ENCODE measurements at regions not wholly inside any gene's neighbourhood (a gene's known extent, or its start where the extent isn't known, plus 50 kb on each side); places are given as distances from the start of the nearest gene placed in this dataset.

- no peaks in the 10 kb centered on the region for H3K36me3 Mint-ChIP-seq
- Histone ChIP-seq H4K20me1 (ENCODE audit: low read depth) (no peaks in the 10 kb centered on the region), H3K36me3 (no peaks in the 10 kb centered on the region)
These were observed 77.5 kb upstream of the CNTN3 start for GRCh38 chr3:74691946-74692345.

DNA sequence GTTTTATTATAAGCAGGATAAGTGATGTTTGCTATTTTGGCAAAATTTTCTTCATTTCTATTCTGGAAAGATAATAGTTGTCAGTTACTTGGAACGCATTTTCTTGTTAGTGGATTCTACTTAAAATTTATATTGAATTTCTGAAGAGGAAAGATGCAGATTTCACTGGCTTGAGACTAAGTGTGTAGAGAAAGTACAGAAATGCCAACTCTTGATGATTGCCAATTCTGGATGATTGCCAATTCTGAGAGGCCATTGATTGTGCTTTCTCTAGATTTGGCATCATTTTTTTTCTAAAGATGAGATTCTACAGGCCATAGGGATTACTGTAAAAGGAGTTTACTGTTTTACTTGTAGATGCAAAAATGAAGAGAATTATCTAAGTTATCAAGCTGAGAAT lies 58.9 kb upstream of the CNTN3 start:
- no peak overlapping the region for H3K4me2 ChIP-seq
- H3K9ac ChIP-seq, result no peak overlapping the region
- no peak overlapping the region for H3K4me3 ChIP-seq
- no peaks in the 10 kb centered on the region for H4K20me1 ChIP-seq (ENCODE audit: low read depth)
- H3K4me1 ChIP-seq, result no peaks in the 10 kb centered on the region
- H3K9me3 Mint-ChIP-seq, result no peaks in the 10 kb centered on the region
- no peak for DNase-seq (ENCODE audit: low spot score)
- no peak overlapping the region for H3K27ac ChIP-seq
- H3K4me3 Mint-ChIP-seq, result no peak overlapping the region
- no peaks in the 10 kb centered on the region for H3F3A ChIP-seq (ENCODE audit: low read depth)
- H3K79me2 ChIP-seq (ENCODE audit: low read depth), result no peaks in the 10 kb centered on the region
- H3K27ac Mint-ChIP-seq, result no peak overlapping the region
- TF ChIP-seq EZH2phosphoT487 (IDR thresholded peaks at IDR 0.05), result no peak
- TF ChIP-seq, protein P1, sequence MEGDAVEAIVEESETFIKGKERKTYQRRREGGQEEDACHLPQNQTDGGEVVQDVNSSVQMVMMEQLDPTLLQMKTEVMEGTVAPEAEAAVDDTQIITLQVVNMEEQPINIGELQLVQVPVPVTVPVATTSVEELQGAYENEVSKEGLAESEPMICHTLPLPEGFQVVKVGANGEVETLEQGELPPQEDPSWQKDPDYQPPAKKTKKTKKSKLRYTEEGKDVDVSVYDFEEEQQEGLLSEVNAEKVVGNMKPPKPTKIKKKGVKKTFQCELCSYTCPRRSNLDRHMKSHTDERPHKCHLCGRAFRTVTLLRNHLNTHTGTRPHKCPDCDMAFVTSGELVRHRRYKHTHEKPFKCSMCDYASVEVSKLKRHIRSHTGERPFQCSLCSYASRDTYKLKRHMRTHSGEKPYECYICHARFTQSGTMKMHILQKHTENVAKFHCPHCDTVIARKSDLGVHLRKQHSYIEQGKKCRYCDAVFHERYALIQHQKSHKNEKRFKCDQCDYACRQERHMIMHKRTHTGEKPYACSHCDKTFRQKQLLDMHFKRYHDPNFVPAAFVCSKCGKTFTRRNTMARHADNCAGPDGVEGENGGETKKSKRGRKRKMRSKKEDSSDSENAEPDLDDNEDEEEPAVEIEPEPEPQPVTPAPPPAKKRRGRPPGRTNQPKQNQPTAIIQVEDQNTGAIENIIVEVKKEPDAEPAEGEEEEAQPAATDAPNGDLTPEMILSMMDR (IDR thresholded peaks at IDR 0.05), result no peak
- TF ChIP-seq EZH2 (IDR thresholded peaks at IDR 0.05), result no peak
- no peaks in the 10 kb centered on the region for H3K27me3 ChIP-seq
- no peaks in the 10 kb centered on the region for H3K9me3 ChIP-seq (ENCODE audit: low read depth)
- H3K36me3 ChIP-seq, result no peaks in the 10 kb centered on the region
- no peaks in the 10 kb centered on the region for H3K27me3 Mint-ChIP-seq (ENCODE audit: insufficient read depth, low read depth)
- H2AFZ ChIP-seq (replicated peaks), result no peak overlapping the region
- no peaks in the 10 kb centered on the region for H3K4me1 Mint-ChIP-seq
- no peaks in the 10 kb centered on the region for H3K36me3 Mint-ChIP-seq

More at GRCh38 chr3:74691946-74692345, 77.5 kb upstream of the CNTN3 start:
- Mint-ChIP-seq H3K4me1 (no peaks in the 10 kb centered on the region), H3K27ac (no peak overlapping the region), H3K4me3 (no peak overlapping the region), H3K9me3 (peaks cover 5% of the 10 kb centered on the region), H3K27me3 (ENCODE audit: insufficient read depth, low read depth) (no peaks in the 10 kb centered on the region)
- H3K9me3 ChIP-seq (ENCODE audit: low read depth), result no peaks in the 10 kb centered on the region
- no peak overlapping the region for H3K9ac ChIP-seq
- no peak overlapping the region for H3K27ac ChIP-seq
- no peaks in the 10 kb centered on the region for H3F3A ChIP-seq (ENCODE audit: low read depth)
- no peak for DNase-seq (ENCODE audit: low spot score)
- H3K4me1 ChIP-seq, result no peaks in the 10 kb centered on the region
- H3K4me2 ChIP-seq, result no peak overlapping the region
- TF ChIP-seq, protein P1 (IDR thresholded peaks at IDR 0.05), result no peak
- TF ChIP-seq EZH2 (IDR thresholded peaks at IDR 0.05) (no peak), EZH2phosphoT487 (IDR thresholded peaks at IDR 0.05) (no peak)
- H3K27me3 ChIP-seq, result no peaks in the 10 kb centered on the region
- H3K4me3 ChIP-seq, result no peak overlapping the region
- H2AFZ ChIP-seq (replicated peaks), result no peak overlapping the region
- H3K79me2 ChIP-seq (ENCODE audit: low read depth), result no peaks in the 10 kb centered on the region

DNA sequence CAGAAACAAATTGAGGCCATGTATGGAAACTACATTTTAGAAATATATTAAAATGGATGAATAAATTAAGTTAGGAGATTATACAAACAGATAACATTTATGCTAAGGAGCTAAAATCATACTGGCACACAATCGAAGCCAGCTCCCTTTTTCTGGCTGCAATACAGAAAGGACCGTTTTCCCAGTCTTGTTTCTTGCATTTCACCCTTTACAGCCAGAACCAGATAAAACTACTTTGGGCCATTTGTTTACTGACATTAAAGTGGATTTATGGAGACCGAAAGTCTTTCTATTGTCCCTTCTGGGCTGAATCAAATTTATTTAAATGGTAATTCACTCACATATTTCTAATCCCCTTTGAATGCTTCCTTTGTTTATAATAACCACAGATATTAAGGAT lies 50.1 kb upstream of the CNTN3 start:
- Histone ChIP-seq H3K27me3 (no peaks in the 10 kb centered on the region), H4K20me1 (ENCODE audit: low read depth) (no peaks in the 10 kb centered on the region), H3F3A (ENCODE audit: low read depth) (no peaks in the 10 kb centered on the region), H3K36me3 (no peaks in the 10 kb centered on the region), H3K4me1 (no peaks in the 10 kb centered on the region), H3K79me2 (ENCODE audit: low read depth) (no peaks in the 10 kb centered on the region), H3K9me3 (ENCODE audit: low read depth) (no peaks in the 10 kb centered on the region), H3K4me2 (no peak overlapping the region), H3K9ac (no peak overlapping the region), H3K4me3 (no peak overlapping the region), H3K27ac (no peak overlapping the region), H2AFZ (replicated peaks) (no peak overlapping the region)
- peaks cover 13% of the 10 kb centered on the region for H3K9me3 Mint-ChIP-seq
- no peaks in the 10 kb centered on the region for H3K36me3 Mint-ChIP-seq
- no peak overlapping the region for H3K27ac Mint-ChIP-seq
- H3K27me3 Mint-ChIP-seq (ENCODE audit: insufficient read depth, low read depth), result no peaks in the 10 kb centered on the region
- TF ChIP-seq, protein P1 (IDR thresholded peaks at IDR 0.05), result no peak
- TF ChIP-seq EZH2 (IDR thresholded peaks at IDR 0.05), result no peak
- TF ChIP-seq EZH2phosphoT487 (IDR thresholded peaks at IDR 0.05), result no peak
- DNase-seq (ENCODE audit: low spot score), result no peak
- H3K4me1 Mint-ChIP-seq, result no peaks in the 10 kb centered on the region
- H3K4me3 Mint-ChIP-seq, result no peak overlapping the region
